Liver (tissue), 3 donors: ENCODE measurements at regions not wholly inside any gene's neighbourhood (a gene's known extent, or its start where the extent isn't known, plus 50 kb on each side); places are given as distances from the start of the nearest gene placed in this dataset.

Experiments
- RXRA ChIP-seq, 2 donors: IDR thresholded peaks; 2 replicates each; pipeline ENCODE4 v1.6.1; 2017 to 2018; ENCODE audit warnings: antibody characterized with exemption in 2 of 2, mild to moderate bottlenecking in 1 of 2
- TF ChIP-seq, protein P1 (sequence below): fragments of 150-350 bp; IDR thresholded peaks from 2 replicates; pipeline ENCODE4 v1.5.1; 2017; ENCODE audit warnings: improper control_type of control experiment, low read depth, low read length; ENCODE audit not compliant: missing input control
- TF ChIP-seq, protein P2 (sequence below): IDR thresholded peaks from 2 replicates; pipeline ENCODE4 v1.6.1; 2016; ENCODE audit warnings: antibody characterized with exemption
- donor health status: healthy.
- donor health status: healthy.

DNA sequence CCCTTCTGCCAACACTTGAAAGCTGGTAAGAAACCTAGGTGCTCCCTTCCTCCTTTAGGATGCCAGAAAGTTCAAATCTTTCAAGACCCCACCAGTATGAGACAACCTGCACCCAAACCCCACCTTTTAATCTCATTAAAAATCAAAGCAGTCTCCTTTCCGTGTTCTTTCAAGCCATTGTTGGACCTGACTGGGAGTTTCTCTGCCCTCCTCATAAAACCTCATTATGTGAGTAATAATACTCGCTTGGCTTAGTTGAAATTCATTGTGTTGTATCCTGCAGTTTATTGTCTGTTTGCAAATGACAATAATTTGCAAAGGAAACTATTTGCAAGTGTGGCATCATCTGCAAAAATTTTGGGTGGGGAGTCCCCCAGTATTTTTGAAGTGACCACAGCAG, 133.2 kb upstream of the VEGFC start:
- TF ChIP-seq, protein P1, sequence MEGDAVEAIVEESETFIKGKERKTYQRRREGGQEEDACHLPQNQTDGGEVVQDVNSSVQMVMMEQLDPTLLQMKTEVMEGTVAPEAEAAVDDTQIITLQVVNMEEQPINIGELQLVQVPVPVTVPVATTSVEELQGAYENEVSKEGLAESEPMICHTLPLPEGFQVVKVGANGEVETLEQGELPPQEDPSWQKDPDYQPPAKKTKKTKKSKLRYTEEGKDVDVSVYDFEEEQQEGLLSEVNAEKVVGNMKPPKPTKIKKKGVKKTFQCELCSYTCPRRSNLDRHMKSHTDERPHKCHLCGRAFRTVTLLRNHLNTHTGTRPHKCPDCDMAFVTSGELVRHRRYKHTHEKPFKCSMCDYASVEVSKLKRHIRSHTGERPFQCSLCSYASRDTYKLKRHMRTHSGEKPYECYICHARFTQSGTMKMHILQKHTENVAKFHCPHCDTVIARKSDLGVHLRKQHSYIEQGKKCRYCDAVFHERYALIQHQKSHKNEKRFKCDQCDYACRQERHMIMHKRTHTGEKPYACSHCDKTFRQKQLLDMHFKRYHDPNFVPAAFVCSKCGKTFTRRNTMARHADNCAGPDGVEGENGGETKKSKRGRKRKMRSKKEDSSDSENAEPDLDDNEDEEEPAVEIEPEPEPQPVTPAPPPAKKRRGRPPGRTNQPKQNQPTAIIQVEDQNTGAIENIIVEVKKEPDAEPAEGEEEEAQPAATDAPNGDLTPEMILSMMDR: no peak
- no peak for TF ChIP-seq RXRA (IDR thresholded peaks at IDR 0.05)
- TF ChIP-seq, protein P2, sequence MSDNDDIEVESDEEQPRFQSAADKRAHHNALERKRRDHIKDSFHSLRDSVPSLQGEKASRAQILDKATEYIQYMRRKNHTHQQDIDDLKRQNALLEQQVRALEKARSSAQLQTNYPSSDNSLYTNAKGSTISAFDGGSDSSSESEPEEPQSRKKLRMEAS: no peak
